ENCODE measurements at regions not wholly inside any gene's neighbourhood (a gene's known extent, or its start where the extent isn't known, plus 50 kb on each side); places are given as distances from the start of the nearest gene placed in this dataset.

DNA sequence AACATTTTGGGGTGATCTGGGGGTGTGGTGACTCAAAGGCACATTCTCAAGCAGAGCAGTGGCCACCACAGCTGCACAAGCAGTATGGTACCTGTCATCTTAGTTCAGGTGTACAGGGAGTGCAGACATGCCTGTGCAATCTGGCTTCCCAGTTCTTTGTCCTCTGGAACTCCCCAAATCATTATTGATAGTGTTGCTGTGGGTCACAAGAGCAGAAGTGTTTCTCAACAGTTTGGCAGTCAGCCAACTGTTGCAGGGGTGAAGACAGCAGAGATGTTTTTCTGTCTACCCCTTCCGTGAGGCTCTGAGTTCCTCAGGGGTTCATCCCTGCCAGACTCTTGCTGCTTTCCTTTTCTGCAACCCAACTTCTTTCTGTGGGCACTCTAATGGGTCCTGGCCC, 206.5 kb upstream of the ZSWIM2 start:
- TF ChIP-seq CTCF (IDR thresholded peaks at IDR 0.05 in 2 of 3, conservative IDR thresholded peaks at IDR 0.05 in 1 of 3; ENCODE audit: insufficient read depth in 2 of 3, low read depth in 1 of 3, low read length in 3 of 3) (no peak), RFX5 (IDR thresholded peaks at IDR 0.05; ENCODE audit: low read depth, low read length) (no peak), GATAD2A (IDR thresholded peaks at IDR 0.05) (no peak), KDM1A (IDR thresholded peaks at IDR 0.05) (no peak), MAZ (CRISPR knock-in tag; conservative IDR thresholded peaks at IDR 0.05 in 1 of 2, IDR thresholded peaks at IDR 0.05 in 1 of 2) (no peak)
- TF ChIP-seq, protein P1, sequence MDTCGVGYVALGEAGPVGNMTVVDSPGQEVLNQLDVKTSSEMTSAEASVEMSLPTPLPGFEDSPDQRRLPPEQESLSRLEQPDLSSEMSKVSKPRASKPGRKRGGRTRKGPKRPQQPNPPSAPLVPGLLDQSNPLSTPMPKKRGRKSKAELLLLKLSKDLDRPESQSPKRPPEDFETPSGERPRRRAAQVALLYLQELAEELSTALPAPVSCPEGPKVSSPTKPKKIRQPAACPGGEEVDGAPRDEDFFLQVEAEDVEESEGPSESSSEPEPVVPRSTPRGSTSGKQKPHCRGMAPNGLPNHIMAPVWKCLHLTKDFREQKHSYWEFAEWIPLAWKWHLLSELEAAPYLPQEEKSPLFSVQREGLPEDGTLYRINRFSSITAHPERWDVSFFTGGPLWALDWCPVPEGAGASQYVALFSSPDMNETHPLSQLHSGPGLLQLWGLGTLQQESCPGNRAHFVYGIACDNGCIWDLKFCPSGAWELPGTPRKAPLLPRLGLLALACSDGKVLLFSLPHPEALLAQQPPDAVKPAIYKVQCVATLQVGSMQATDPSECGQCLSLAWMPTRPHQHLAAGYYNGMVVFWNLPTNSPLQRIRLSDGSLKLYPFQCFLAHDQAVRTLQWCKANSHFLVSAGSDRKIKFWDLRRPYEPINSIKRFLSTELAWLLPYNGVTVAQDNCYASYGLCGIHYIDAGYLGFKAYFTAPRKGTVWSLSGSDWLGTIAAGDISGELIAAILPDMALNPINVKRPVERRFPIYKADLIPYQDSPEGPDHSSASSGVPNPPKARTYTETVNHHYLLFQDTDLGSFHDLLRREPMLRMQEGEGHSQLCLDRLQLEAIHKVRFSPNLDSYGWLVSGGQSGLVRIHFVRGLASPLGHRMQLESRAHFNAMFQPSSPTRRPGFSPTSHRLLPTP (IDR thresholded peaks at IDR 0.05; ENCODE audit: borderline replicate concordance, extremely low read depth, insufficient read length): no peak

Measured in K562 (cell line).